ENCODE measurements at regions not wholly inside any gene's neighbourhood (a gene's known extent, or its start where the extent isn't known, plus 50 kb on each side); places are given as distances from the start of the nearest gene placed in this dataset.

DNA sequence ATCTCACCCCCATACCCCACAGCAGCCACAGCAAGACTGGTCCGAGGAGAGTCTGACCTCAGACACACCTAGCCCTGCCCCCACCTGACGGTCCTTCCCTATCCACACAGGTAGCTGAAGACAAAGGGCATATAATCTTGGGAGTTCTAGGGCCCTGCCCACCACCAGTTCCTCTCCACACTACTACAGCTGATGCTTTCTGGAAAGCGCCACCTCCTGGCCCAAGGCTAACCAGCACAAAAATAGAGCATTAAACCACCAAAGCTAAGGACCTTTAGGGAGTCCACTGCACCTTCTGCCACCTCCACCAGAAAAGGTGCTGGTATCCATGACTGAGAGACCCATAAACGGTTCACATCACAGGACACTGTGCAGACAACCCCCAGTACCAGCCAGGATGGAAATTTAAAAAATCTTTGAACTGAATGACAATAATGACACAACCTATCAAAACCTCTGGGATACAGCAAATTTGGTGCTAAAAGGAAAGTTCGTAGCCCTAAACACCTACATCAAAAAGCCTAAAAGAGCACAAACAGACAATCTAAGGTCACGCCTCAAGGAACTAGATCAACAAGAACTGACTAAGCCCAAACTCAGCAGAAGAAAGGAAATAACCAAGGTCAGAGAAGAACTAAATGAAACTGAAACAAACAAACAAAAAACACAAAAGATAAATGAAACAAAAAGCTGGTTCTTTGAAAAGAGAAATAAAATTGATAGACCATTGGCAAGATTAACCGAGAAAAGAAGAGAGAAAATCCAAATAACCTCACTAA lies 122.1 kb upstream of the TPRG1 start:
- peak; percentile 34 for DNase-seq

- no peak for DNase-seq
These were observed 118.4 kb upstream of the TPRG1 start for GRCh38 chr3:189053322-189053721.

DNA sequence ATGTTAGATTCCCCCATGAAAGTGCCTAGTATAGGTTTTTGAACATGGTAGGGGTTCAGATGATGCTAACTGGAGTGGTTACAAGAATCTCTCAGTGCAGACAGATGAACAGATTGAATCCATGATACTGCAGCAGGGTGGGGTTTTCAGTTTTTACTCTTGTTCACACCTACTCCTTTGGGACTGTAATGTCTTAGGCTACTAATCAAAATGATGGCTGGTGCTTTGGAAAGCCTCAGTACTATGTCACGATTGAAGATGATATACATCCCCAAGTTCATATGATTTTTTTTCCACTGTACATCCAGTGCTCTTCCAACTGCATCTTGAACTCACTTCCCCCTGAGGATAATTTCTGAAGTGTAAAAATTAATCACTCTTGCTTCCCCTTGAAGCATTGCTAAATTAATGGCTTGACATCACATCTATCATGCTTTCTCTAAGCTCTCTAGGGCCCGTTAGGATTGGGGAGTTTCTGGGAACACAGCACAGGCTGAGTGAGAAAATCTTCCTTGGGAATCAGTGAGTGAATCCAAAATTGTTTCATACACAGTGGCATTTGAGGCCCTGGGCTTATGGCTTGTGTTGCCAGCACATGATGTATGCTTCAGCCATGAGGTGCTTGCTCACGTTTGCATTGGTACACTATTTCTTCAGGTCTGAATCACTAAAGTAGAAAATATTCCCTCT lies 115.0 kb upstream of the TPRG1 start:
- DNase-seq = no peak

- no peak for DNase-seq
These were observed 114.4 kb upstream of the TPRG1 start for GRCh38 chr3:189057369-189057768.

- DNase-seq = no peak
These were observed 113.7 kb upstream of the TPRG1 start for GRCh38 chr3:189058071-189058470.

DNA sequence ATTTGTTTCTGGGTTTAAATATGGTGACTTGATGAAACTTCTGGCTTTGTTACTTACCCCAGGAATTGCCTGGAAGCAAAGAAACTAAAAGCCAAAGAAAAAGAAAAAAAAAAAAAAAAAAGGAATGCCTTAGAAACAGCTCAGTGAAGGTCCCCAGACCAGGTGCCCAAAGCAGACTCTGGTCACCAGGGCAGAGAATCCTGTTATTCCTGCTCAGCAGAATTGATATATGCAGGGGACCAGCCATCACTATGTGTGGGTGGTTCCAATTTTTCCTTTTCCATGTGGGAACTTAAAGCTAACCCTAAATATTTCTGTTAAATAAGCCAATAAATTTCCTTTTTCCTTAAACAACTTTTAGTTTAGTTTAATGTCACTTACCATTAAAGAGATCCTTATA lies 100.8 kb upstream of the TPRG1 start:
- DNase-seq = no peak

- peak; percentile 73 for DNase-seq
These were observed 100.3 kb upstream of the TPRG1 start for GRCh38 chr3:189071446-189071845.

DNA sequence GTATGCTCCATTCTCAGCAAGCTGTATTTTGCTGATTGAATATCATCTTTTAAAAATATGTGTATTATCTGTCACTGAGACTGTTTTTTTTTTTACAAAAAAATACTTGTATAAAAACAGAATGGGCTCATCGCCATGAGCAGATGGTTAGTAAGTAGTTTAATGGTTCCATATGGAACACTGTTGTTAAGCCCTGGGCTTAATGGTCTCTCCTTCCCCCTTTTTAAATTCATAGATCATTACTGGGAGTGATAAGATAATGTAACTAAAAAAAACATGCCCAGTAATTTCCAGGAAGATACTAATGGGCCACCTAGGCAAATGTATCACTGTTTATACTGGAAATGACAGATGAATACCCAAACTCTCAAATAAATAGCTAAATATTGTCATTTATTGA lies 95.3 kb upstream of the TPRG1 start:
- no peak for DNase-seq

DNA sequence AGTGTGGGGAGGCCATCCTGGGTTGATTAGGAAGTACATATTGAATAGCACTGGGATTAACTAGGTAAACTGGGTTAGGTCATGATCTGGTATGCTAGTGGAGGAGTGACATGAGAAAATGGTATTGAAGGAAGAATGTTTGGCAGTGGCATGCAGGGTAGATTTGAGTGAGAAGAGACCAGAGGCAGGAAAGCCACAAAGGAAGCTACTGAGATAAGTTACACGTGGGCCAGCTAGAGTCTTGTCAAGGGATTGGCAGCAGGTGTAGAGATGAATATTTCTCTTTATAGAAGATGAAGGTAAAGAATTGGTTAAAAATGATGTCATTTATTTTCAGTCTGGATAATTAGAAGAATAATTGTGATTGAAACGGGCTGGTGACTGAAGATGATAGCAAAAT lies 91.0 kb upstream of the TPRG1 start:
- no peak for DNase-seq

DNA sequence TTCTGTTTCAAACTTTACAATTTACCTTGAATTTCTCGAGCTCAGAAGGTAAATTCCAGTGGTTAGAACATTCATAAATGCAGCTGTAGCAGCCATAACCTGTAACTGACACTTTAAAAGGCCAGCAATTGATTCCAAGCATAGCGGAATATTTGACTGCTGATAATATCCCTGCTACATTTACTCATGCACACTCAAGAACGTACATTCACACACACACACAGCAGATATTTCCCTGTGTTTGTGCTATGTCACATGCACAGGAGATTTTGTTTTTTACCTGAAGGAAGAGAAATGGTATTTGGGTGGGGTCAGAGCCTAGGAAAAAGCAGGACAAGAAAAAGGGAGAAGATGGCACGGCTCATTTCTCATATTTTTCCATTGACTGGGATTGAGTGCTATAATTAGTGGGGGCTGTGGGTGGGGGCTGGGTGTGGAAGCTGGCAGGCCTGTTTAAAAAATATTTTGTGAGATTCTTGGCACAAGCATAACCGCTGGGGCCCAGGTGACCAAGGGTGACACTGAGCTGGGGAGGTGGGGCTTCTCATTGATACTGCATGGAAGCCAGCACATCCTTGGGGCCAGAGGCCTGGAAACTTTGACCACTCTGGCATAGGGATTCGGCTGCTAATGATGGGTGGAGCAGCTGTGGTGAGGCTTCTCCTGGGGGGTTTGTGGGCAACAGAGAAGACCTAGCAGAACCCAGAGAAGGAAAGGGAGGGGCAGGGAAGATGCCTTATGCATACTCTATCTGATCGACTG lies 88.9 kb upstream of the TPRG1 start:
- no peak for DNase-seq

- no peak for DNase-seq
These were observed 87.2 kb upstream of the TPRG1 start for GRCh38 chr3:189084620-189085019.

DNA sequence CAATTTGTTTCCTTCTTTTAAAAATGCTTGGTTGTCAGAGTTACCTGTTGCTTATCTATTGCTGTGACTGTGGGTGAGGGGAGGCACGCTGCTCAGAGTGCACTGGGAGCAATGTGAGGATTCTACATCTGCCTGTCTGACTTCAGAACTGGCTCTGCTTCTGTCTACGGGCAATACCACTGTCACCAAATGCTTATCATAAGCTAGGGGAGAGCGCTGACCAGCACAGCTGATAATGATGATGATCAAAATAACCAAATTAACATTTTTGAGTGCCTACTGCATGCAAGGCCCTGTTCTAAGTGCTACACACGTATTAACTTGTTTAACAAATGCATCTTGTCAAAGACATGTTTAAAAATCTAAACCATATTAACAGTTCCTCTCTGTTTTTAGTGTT lies 79.2 kb upstream of the TPRG1 start:
- DNase-seq = no peak

- no peak for DNase-seq
These were observed 77.2 kb upstream of the TPRG1 start for GRCh38 chr3:189094539-189094938.

DNA sequence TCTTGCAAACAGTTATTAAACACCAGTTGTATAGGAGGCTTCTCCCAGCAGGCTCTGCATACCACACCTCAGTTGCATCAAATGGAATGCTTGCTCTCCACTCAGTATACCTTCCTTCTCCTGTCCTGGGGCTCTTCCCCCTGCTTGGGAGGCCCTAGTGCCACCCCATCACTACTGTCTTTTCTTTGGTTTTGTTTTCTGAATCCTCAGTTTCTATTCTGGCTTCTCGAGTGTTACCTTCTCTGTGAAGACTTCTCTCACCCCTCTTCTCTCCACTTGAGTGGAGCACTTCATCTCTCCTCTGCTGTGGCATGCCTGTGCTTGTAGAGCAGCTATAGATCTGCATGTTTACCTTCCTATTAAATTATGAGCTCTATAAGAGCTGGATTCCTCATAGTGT lies 75.7 kb upstream of the TPRG1 start:
- DNase-seq = no peak

DNA sequence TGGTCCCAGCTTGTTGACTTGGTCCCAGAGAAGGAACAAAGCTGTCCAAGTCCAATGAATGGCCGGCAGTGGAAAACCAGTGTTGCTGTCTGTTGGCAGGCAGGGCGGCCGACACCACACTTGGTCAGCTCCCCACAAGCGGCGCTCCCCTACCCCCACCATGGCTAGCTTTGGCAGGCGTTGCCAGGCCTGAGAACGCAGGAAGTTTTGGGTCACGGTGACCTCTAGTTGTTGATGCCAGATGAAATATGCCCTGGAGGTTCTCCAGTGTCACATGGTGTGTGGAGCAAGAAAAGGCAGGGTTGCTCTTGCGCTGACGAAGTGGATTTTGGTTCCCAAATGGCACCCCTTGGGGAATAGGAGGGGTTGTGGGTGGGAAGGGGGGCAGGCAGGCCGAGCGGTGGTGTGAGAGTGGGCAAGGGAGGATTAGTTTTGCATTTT lies 72.7 kb upstream of the TPRG1 start:
- DNase-seq = no peak

GRCh38 chr3:189099505-189100290 lies 72.1 kb upstream of the TPRG1 start:
- no peak for DNase-seq

DNA sequence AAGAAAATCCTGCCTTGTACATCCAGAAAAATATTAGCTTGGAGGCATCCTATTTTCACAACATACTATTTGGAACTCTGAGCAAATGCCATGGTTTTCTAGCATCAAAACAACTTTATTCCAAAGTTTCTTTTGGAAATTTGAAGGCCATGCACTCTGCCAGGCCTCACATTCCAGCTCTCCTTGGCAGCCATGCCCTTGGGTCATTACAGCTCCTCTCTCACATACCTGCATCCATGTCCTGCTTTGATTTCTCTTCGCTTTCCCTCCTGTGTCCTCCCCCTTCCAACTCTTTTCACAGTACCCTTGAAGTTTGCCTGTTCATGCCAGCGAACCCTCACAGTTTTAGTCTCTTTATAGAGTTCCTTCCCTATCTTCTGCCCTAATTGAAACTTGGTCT lies 70.9 kb upstream of the TPRG1 start:
- no peak for DNase-seq

DNA sequence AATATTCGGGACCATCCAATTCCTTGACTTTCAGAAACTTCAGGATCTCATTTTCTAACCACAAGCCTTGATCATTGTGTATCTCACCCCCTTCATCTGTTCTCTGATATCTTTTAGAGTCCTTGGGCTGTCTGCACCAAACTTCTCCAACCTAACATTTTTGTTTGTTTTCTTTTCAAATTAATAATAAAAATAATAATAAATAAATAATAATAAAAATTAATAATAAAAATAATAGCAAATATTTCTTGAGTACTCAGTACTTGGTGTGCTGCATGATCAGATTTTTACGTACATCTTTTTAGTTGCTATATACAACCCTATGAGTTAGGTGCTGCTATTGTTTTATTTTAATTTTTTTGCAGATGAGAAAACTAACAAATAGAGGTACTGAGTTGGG lies 70.2 kb upstream of the TPRG1 start:
- DNase-seq = no peak

GRCh38 chr3:189103208-189103607 lies 68.6 kb upstream of the TPRG1 start:
- DNase-seq = no peak

GRCh38 chr3:189108067-189108466 lies 63.7 kb upstream of the TPRG1 start:
- no peak for DNase-seq

DNA sequence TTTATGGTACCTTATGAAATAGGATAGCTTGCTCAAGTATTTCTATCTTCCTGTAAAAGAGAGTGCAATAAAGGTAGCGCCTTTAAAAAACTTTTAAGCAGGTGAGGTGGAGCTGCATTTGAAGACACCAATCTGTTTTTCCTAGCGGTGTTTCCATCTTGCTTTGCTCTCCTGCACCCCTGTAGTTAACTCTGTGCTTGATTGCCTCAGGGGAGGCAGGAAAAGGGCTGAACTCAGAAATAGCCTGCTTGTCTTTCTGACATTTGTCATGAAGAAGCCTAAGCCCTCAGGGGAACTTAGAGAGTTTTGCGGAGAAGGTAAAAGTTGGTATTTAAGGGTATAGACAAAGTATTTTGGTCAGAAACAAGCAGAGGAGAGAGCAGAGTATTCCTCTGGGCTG lies 63.0 kb upstream of the TPRG1 start:
- DNase-seq = no peak

DNA sequence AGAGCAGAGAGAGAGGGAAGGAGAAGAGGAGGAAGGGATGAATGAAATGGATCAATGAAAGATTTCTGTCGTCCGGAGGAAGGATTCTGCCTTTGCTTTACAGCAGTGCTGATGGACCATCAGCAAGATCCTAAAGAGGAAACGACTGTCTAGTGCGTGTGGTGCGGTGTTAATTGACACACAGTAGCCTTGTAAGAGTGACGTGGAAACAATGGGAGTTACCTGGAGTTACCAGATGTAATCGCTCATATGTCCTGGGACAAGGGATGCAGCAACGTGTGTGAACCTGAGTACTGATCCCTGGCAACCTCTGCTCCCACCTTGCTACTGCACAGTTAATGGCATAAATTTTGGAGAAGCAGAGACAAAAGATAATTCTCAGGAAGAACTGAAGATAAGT lies 62.6 kb upstream of the TPRG1 start:
- no peak for DNase-seq

GRCh38 chr3:189117087-189117486 lies 54.7 kb upstream of the TPRG1 start:
- no peak for DNase-seq
